ENCODE measurements at regions not wholly inside any gene's neighbourhood (a gene's known extent, or its start where the extent isn't known, plus 50 kb on each side); places are given as distances from the start of the nearest gene placed in this dataset.

GRCh38 chr11:35076201-35077100, 62.5 kb upstream of the CD44 start:
- DNase-seq (ENCODE audit: low read depth in 4 of 4, low spot score in 2 of 4) = no peak

- no peak for DNase-seq (ENCODE audit: low read depth in 4 of 4, low spot score in 2 of 4)
Measured at GRCh38 chr11:35077709-35078469, 61.1 kb upstream of the CD44 start.

- DNase-seq (ENCODE audit: low read depth in 4 of 4, low spot score in 2 of 4) = no peak
Measured at GRCh38 chr11:35078470-35078735, 60.6 kb upstream of the CD44 start.

GRCh38 chr11:35079611-35080010, 59.4 kb upstream of the CD44 start:
- no peak for DNase-seq (ENCODE audit: low read depth in 4 of 4, low spot score in 2 of 4)

- no peak for DNase-seq (ENCODE audit: low read depth in 4 of 4, low spot score in 2 of 4)
Measured at GRCh38 chr11:35082321-35083180, 56.4 kb upstream of the CD44 start.

- DNase-seq (ENCODE audit: low read depth in 4 of 4, low spot score in 2 of 4) = no peak
Measured at GRCh38 chr11:35083181-35083430, 55.9 kb upstream of the CD44 start.

- no peak for DNase-seq (ENCODE audit: low read depth in 4 of 4, low spot score in 2 of 4)
Measured at GRCh38 chr11:35083431-35084238, 55.3 kb upstream of the CD44 start.

GRCh38 chr11:35084817-35085440, 54.0 kb upstream of the CD44 start:
- no peak for DNase-seq (ENCODE audit: low read depth in 4 of 4, low spot score in 2 of 4)

- no peak for DNase-seq (ENCODE audit: low read depth in 4 of 4, low spot score in 2 of 4)
Measured at GRCh38 chr11:35085531-35086165, 53.3 kb upstream of the CD44 start.

GRCh38 chr11:35087648-35088047, 51.3 kb upstream of the CD44 start:
- DNase-seq (ENCODE audit: low read depth in 4 of 4, low spot score in 2 of 4) = peak; percentile 43 to 82 (median 64)

- no peak for DNase-seq (ENCODE audit: low read depth in 4 of 4, low spot score in 2 of 4)
Measured at GRCh38 chr11:35088226-35088625, 50.7 kb upstream of the CD44 start.

GRCh38 chr11:35088676-35089075, 50.3 kb upstream of the CD44 start:
- no peak for DNase-seq (ENCODE audit: low read depth in 4 of 4, low spot score in 2 of 4)

Measured in left renal cortex interstitium (tissue), 4 donors.